ENCODE measurements at regions not wholly inside any gene's neighbourhood (a gene's known extent, or its start where the extent isn't known, plus 50 kb on each side); places are given as distances from the start of the nearest gene placed in this dataset.
"Not testable (repeated sequence)": the region's sequence is repeated elsewhere in the genome, so short reads cannot be mapped to it uniquely, and the experiment has no call there.

DNA sequence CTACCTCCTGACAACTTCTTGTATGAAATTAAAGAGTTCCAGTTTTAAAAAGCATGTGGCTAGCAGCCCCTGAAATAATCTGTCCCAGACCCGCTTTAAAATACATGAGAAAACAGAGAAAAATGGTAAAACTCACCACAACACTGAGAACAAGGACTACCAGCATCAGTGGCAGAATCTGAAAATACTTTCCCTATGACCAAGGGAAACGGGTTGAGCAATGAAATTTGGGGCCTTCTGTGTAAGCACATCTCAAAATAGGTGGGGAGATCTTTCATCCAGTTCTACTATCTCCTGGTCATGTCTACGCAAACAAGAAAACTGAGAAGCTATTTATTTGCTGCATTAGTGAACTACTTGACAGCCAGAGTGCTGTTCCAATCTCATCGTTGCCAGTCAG lies 172.3 kb downstream of the LNPK start:
- no peak for DNase-seq (ENCODE audit: low spot score)

DNA sequence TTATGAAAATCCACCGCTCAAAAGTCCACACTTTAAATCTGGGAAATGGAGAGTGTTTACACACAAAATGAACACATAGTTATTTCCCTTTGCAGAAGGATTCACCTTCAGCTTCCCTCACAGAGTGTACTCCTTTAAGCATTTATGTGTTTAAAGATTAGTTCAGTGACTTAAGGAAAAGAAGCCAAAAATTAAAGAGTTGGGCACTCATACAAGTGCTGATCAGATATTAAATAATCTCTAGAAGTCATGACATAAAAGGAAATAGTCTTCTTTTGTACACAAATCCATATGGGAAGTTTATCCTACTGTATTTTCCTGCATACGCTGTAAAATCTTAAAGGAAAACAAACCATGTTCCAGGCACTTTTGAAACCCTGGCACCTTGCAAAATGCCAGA lies 174.2 kb downstream of the LNPK start:
- no peak for DNase-seq (ENCODE audit: low spot score)

DNA sequence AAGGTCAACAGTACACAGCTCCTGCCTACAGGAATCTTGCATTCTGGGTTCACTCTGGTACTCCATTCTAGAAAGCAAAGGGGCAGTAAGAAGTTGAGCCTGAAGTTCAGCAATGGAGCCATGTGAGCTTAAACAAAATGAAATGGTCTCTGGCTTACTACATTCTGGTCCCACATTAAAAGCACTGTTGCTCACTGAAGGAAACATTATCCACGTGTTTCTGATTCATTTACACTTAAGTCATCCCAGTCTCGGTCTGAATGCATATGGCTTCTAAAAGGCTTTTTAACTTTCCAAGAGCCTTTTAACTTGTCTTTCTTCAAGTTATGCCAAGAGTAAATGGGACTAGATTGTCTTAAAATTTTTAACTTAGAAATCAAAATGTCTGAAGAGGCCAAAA lies 177.8 kb downstream of the LNPK start:
- DNase-seq (ENCODE audit: low spot score), result no peak

DNA sequence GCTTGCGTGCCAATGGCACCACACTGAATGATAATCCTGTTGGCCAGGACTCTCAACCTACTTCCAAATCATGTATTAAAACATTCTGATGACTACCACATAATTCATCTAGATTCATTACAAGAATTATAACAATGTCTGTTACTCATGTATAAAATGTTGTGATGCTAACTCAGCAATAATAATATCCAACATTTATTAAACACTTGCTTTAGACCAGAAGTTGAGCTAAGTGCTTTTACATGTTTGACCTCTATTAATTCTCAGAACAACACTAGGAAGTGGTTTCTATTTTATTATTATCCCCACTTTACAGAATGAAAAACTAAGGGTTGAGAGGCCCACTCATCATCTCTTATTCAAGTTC lies 178.4 kb downstream of the LNPK start:
- no peak for DNase-seq (ENCODE audit: low spot score)

DNA sequence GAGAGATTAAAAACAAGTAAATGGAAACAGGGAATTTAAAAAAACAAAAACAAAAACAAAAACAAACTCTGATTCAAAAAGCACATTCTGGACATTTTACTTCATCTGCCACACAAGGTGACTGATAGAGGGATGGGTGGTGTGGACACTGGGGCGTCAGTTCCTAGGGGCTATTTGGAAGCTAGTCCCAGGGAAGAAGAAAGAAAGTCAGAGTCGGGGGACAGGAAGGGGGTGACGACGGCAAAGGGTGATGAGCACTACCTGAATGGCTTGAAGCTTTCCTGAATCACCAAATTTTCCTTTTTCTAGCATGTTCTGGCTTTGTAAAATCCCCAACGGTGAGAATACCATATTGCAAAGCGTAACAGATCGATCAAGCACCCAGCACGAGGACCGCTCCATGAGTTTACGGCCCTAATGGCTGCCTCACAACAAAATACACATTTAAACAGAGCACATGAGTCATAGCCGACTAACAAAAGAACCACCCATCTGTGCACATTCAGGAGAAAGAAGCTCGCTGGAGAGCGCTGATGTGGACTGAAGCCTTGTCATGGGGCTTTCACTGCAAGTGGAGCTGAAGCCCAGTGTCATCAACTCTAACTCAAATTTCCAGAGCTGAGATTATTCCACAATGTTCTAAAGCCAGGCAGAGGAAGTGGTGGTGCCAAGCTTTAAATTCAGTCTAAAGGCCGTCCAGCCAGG lies 178.9 kb downstream of the LNPK start:
- DNase-seq (ENCODE audit: low spot score), result no peak

DNA sequence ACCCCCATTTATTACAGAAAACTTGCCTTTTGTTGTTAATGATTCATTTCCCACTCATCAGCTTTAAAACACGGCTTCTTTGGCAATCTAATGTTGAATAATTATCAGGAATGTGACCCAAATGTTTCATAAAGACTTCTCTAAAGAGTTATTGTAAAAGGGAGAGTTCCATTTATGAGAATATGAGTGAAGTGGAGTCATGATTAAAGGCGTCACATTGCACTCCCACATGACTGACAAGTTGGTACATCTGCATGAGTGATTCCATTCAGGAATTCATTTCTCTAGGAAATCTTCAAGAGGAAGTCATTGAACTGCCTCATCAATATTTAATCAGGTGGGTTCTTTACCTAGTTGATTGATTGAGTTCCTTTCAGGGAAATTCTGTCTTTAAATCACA lies 184.8 kb downstream of the LNPK start:
- DNase-seq (ENCODE audit: low spot score), result no peak

DNA sequence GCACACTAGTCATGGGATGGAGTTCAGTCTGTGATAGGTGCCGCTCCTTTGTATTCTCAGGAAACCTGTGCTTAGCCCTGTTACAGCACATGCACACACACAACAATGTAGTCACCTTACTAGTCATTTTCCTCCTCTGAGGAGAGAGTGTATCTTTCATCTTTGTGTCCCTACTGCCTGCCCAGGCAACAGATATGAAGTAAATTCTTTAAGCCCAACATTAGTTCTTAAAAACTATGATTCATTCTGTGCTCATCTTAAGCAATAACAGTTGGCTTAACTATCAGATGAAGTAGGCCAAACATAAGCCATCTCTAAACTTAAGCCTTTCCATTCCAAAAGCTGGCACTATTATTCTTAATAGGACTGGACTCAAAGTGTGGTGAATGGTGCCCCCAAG lies 186.5 kb downstream of the LNPK start:
- DNase-seq (ENCODE audit: low spot score), result no peak

DNA sequence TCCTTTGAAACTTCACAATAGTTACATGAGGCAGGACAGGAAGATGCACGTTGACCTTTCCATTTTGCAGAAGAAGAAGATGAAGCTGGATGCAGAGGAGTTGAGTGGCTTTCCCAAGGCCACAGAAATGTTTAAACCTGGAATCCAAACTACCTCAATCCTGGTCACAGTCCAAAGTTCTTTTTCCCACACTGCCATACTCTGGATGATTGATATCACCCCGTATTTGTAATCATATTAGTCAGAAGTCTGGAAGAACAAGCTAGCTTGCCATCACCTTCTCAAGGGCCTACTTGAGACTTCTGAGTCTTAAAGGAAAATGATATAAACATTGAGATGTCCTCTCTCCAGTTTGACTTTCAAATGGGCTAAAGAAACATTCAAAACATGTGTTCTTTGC lies 190.1 kb downstream of the LNPK start:
- DNase-seq (ENCODE audit: low spot score), result no peak

DNA sequence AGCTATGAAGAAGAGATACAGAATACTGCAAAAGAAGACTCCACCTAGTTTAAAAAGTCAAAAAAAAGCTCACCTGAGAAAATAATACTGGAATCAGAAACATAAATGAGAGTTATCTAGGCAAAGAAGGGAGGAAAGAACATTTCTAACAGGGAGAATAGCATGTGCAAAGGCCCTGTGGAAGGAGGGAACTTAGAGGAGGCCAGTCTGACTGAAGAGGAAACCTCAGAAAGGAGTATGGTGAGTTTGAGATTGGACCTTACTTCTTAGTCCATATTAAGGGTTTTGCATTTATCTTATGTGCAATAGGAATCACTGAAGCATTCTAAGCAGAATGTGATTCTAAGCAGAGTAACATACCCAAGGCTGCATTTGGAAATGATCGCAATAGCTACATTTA lies 193.2 kb downstream of the LNPK start:
- DNase-seq (ENCODE audit: low spot score), result no peak

DNA sequence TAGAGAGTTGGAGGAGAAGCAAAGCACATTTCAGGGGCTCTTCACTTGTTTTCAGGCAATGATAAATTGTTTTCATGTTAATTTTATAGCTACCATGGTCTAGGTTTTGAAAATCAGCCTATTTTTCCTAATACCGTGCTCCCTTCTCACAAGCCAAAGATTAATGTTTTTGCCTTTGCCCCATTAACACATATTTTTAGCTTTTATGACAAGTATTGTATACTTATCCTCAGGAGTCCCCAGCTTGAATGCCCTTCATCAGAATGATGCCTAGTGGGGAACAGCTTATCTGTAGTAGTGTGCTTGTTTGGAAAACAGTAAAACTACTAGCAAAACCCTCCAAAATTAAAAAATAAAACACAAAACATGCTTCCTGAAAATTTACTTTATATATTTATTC lies 194.0 kb downstream of the LNPK start:
- DNase-seq (ENCODE audit: low spot score), result no peak

DNA sequence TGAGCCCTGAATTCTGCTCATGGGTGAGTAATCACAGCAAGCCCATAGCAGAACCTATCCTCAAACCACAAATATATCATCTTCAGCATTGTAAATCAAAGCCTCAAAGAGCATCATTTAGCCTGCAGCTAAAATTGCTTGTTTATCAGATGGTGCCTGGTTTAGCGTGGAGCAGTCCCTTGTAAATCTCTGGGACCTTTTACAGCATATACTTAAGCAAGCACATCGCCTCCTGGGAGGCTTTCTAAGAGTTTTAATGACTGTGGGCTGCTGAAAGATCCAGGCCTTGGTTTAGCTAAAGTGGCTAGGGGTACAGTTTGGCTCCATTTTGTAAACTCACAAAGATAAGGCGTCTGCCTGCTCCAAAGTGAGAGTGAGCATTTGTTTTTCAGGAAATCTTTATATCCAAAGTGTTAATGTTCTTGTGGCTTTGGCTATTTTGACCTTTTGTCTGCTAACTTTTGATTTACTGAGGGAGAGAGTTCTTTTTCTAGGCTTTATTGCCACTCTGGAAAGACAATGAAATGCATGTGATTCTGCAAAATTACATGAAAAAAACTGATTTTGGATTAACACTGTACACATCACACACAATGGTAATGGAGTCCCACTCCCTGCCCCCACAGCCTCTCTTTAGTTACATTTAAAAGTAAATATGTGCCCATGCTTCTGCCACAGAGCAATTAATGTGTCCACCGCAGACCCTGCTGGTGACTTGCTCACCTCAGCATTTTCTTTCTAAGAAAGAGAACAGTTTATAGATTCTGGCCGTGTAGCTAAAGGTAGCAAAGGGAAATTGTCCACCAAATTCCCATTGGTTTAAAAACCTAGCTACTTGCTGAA lies 194.8 kb downstream of the LNPK start:
- no peak for DNase-seq (ENCODE audit: low spot score)

DNA sequence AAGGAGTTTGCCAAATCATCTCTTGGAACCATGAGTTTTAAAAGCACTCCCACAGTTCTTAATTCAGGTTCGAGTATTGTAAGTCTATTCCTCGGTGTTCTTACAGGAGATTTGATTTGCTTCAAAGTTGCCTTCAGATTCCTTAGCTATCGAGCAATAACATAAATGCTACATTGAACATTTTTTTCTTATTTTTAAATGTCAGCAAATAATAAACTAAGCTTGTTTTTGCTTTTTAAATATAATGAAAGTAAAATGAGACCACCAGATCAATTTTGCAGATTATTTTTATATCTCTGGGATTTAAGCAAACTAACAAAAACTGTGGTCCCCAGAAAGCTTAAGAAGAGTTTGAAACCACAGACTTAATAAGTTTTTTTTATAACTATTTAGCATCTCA lies 195.5 kb downstream of the LNPK start:
- no peak for DNase-seq (ENCODE audit: low spot score)

DNA sequence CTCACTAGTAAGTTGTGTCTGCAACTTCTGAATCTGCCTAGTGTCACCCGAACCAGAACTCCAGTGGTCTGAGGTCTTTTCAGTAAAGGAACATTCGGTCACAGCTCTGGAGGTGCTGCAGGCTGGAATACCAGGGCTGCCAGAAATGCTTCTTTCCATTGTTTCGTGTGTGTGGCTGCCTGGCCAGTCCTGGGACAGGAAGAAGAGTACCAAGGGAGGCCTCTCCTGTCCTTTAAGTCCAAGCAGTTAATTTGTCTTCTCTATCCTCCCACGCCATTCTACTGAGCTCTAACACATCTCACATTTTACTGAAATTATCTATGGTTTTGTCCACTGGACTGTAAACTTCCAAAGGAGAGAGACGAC lies 196.0 kb downstream of the LNPK start:
- no peak for DNase-seq (ENCODE audit: low spot score)

DNA sequence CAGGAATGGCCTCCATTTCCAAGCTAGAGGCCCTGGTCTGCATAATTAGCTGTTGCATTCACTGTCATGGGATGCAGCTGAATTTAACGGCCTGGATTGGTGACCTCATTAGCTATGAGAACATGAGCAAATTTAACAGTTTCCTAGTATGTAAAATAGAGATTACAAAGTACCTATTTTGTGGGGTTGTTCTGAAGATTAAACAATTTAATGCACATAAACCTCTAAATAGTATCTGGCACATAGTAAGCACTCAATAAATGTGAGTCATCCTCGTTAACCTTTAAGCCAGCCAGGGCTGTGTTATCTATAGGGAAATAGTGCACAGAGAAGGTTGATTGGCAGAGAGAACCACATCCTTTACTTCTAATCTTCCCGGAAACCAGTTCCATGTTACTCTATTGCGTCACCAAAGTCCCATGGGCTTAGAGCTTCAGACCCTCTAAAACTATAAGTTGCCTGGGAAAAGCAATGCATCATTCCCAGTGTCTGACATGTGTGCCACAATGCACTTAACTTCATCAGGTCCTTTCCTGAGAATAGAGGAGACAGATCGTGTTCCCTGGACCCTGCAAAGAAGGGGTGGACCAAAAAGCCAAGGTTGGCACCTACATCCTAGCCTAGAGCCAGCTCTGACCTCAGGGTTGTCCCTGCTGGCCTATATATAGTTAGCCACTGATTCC lies 196.5 kb downstream of the LNPK start:
- DNase-seq (ENCODE audit: low spot score), result no peak

DNA sequence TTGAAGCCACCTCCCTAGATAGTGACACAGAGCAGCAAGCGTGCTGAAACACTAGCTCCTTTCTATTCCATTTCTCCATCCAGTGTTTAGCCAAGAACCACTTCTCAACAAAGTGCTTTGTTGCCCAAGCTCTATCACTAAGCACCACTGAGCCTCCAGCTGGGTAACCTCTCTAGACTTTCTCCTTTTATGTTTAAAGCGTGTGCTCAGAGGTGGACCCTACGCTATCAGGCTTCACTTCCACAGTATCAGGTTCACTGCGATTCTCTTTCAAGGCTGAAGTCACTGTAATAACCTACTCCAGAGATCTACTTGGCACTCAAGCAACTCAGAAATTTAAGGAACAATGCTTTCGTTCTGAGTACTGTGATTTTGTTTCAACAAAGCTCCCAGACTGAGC lies 197.9 kb downstream of the LNPK start:
- DNase-seq (ENCODE audit: low spot score), result no peak

DNA sequence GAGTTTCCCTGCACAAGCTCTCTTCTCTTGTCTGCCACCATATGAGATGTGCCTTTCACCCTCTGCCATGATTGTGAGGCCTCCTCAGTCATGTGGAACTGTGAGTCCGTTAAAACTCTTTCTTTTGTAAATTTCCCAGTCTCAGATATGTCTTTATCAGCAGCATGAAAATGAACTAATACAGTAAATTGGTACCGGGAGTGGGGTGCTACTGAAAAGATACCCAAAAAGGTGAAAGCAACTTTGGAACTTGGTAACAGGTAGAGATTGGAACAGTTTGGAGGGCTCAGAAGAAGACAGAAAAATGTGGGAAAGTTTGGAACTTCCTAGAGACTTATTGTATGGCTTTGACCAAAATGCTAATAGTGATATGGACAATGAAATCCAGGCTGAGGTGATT lies 205.6 kb downstream of the LNPK start:
- not testable (repeated sequence) for DNase-seq (ENCODE audit: low spot score)

DNA sequence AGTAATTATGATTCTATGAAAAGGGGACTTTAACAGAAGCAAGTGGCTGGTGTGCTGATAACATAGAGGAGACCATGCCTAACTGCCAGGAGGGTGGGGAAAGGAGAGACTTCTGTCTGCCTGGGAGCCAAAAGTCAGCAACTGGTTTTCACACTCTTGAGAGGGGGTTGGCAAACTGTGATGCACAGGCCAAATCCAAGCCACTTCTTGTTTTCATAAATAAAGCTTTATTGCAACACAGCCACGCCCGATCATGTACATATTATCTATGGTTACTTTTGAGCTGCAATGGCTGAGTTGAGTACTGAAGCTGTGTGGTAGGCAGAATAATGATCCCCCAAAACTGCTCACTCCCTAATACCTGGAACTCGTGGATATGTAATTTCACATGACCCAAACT lies 208.4 kb downstream of the LNPK start:
- DNase-seq (ENCODE audit: low spot score), result no peak

DNA sequence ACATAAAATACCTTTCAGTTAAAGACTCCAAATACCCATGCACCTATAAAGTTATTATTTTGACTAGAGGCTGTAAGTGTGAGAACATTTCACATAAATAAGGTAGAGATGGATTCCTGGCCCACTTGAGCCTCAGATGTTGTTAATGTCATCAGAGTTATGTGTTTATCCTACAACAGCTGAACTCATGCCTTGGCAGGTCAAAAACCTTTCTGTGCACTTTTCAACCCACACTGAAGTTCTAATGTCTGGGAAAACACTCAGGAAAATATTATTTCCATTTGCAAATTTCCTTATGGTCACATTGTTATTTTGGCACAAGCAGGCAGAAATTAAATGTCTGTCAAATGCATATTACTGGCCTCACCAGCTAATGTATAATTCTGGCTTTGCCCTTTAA lies 209.2 kb downstream of the LNPK start:
- DNase-seq (ENCODE audit: low spot score), result no peak

DNA sequence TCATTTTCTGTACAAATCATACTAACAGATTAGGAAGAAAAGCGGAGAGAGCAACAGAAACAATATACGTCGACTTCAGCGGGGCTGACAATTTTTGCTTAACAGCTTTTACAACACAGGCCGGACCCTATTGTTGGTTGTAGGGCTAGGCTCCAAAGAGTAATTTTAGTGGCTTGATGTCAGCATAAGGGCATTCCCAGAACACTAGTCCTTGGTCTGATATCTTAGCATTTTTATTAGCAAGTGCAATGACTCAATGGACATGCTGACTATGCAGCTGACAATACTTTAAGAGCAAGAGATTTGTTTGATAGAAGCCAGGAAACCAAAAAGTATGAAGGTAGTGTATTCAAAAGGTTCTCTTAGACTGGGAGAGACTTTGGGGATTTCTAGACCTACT lies 209.9 kb downstream of the LNPK start:
- DNase-seq (ENCODE audit: low spot score), result no peak

DNA sequence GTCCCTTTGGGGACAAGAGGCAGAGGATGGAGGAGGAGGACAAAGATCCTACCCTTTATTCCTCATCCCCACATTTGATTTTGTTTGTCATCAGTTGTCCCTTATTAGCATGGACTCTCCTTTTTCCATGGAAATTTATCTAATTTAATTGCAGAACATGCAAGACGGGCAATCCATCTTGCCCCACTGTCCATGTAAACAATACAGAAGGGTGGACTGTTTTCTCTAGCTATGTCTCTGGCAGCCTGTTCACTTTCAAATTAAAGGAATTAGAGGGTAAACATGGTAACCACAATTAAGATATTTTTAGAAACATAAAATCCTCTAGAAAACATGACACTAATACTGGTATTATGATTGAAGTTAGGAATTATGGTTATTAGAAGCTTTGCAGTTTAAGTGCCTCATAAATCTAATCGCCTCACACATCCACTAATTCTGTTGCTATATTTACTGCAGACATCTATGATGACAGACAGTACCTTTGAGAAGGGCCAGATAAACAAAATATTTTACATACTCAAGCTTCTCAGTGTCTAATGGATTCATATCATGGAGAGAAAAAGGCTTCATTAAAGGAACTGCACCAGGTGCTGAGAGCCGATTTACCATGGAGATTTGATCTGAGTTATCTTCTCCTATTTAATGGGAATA lies 215.5 kb downstream of the LNPK start:
- DNase-seq (ENCODE audit: low spot score), result no peak

DNA sequence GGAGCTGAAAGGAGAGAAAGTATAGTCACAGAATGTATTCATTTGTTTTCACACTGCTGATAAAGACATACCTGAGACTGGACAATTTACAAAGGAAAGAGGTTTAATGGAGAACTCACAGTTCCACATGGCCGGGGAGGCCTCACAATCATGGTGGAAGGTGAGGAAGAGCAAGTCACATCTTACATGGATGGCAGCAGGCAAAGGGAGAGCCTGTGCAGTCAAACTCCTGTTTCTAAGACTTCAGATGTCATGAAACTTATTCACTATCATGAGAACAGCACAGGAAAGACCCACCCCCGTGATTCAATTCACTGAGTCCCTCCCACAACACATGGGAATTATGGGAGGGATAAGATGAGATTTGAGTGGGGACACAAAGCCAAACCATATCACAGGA lies 224.7 kb downstream of the LNPK start:
- not testable (repeated sequence) for DNase-seq (ENCODE audit: low spot score)

DNA sequence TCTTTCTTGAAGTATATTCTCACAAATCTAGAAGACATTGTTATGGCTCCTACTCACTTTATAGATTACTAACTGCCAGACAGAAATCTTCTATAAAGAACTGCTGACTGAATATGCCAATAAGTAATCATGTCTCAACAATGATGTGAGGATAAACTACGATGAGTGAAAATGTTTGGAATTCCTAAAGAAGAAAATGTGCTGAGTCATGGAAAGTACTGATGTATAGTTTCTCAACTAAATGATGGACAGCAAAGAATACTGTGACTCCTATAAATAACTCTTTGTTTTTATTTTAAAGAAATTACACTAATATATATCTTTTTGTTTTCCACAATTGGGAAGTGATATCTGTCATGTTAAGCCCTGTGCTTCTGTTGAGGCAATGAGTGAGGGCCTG lies 232.9 kb downstream of the LNPK start:
- DNase-seq (ENCODE audit: low spot score), result no peak

DNA sequence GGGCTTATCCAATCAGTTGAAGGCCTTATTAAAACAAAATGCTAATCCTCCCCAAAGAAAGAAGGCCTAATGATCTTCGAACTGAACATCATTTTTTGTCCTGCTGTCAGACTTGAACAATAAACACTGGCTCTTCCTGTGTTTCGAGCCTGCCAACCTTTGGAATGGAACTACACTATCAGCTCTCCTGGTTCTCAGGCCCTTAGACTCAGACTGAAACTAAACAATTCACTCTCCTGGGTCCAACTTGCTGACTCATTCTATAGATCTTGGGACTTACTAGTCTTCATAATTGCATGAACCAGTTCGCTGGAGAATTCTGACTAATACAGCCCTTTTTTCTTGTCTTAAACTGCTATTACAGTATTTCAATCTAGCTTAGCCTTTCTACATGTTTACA lies 235.2 kb downstream of the LNPK start:
- no peak for DNase-seq (ENCODE audit: low spot score)

All from kidney tubule cell (primary cell).